ENCODE measurements at regions not wholly inside any gene's neighbourhood (a gene's known extent, or its start where the extent isn't known, plus 50 kb on each side); places are given as distances from the start of the nearest gene placed in this dataset.
"Not testable (repeated sequence)": the region's sequence is repeated elsewhere in the genome, so short reads cannot be mapped to it uniquely, and the experiment has no call there.

GRCh38 chr5:113703266-113703665, 189.8 kb downstream of the YTHDC2 start:
- CTCF ChIA-PET = no interaction called here
- Mint-ChIP-seq H3K9me3 (ENCODE audit: unreplicated experiment) (no peaks in the 10 kb centered on the region), H3K36me3 (ENCODE audit: insufficient read depth, unreplicated experiment) (no peaks in the 10 kb centered on the region), H3K27me3 (ENCODE audit: insufficient read depth, unreplicated experiment) (no peaks in the 10 kb centered on the region), H3K4me3 (ENCODE audit: unreplicated experiment) (no peak overlapping the region), H3K4me1 (ENCODE audit: low read depth, unreplicated experiment) (no peaks in the 10 kb centered on the region), H3K27ac (ENCODE audit: unreplicated experiment) (no peak overlapping the region)
- Histone ChIP-seq H3K36me3 (ENCODE audit: control insufficient read depth, insufficient read depth, low read length) (no peaks in the 10 kb centered on the region), H3K4me1 (no peaks in the 10 kb centered on the region), H3K27me3 (replicated peaks; ENCODE audit: control insufficient read depth, insufficient read depth, low read length) (no peaks in the 10 kb centered on the region), H3K4me3 (ENCODE audit: low read depth, low read length) (no peak overlapping the region), H3K9me3 (0 out of 2 replicates have a peak, but pooled peaks cover 4% of the 10 kb centered on the region)
- POLR2A ChIA-PET = no interaction called here
- no TSS peak for BruUV-seq (replicated peaks)
- TF ChIP-seq CTCF (IDR thresholded peaks at IDR 0.05; ENCODE audit: insufficient read depth in 1 of 2, low read depth in 1 of 2, low read length in 1 of 2, severe bottlenecking in 1 of 2, unreplicated experiment in 1 of 2) = no peak
- no peak for DNase-seq
- intact Hi-C loops (cut with micrococcal nuclease; ENCODE audit: unreplicated experiment) = no loop called here

- no peaks in the 10 kb centered on the region for H3K4me1 ChIP-seq
- no peaks in the 10 kb centered on the region for H3K36me3 ChIP-seq (ENCODE audit: control insufficient read depth, insufficient read depth, low read length)
- no peak for TF ChIP-seq CTCF (IDR thresholded peaks at IDR 0.05; ENCODE audit: insufficient read depth in 1 of 2, low read depth in 1 of 2, low read length in 1 of 2, severe bottlenecking in 1 of 2, unreplicated experiment in 1 of 2)
- no peaks in the 10 kb centered on the region for H3K27me3 ChIP-seq (replicated peaks; ENCODE audit: control insufficient read depth, insufficient read depth, low read length)
- ChIA-PET POLR2A (no interaction called here), CTCF (no interaction called here)
- H3K4me1 Mint-ChIP-seq (ENCODE audit: low read depth, unreplicated experiment) = no peaks in the 10 kb centered on the region
- intact Hi-C loops (cut with micrococcal nuclease; ENCODE audit: unreplicated experiment) = no loop called here
- no TSS peak for BruUV-seq (replicated peaks)
- no peak overlapping the region for H3K4me3 Mint-ChIP-seq (ENCODE audit: unreplicated experiment)
- no peak overlapping the region for H3K27ac Mint-ChIP-seq (ENCODE audit: unreplicated experiment)
- DNase-seq = no peak
- H3K36me3 Mint-ChIP-seq (ENCODE audit: insufficient read depth, unreplicated experiment) = no peaks in the 10 kb centered on the region
- no peaks in the 10 kb centered on the region for H3K9me3 Mint-ChIP-seq (ENCODE audit: unreplicated experiment)
- H3K4me3 ChIP-seq (ENCODE audit: low read depth, low read length) = no peak overlapping the region
- H3K9me3 ChIP-seq = no peaks in the 10 kb centered on the region
- H3K27me3 Mint-ChIP-seq (ENCODE audit: insufficient read depth, unreplicated experiment) = no peaks in the 10 kb centered on the region
These were observed 192.2 kb downstream of the YTHDC2 start for GRCh38 chr5:113705657-113706056.

GRCh38 chr5:113713051-113713450, 199.6 kb downstream of the YTHDC2 start:
- H3K36me3 ChIP-seq (ENCODE audit: control insufficient read depth, insufficient read depth, low read length) = no peaks in the 10 kb centered on the region
- DNase-seq = no peak
- Mint-ChIP-seq H3K27me3 (ENCODE audit: insufficient read depth, unreplicated experiment) (no peaks in the 10 kb centered on the region), H3K27ac (ENCODE audit: unreplicated experiment) (no peak overlapping the region), H3K4me3 (ENCODE audit: unreplicated experiment) (no peak overlapping the region), H3K9me3 (ENCODE audit: unreplicated experiment) (peaks cover 10% of the 10 kb centered on the region), H3K36me3 (ENCODE audit: insufficient read depth, unreplicated experiment) (no peaks in the 10 kb centered on the region), H3K4me1 (ENCODE audit: low read depth, unreplicated experiment) (no peaks in the 10 kb centered on the region)
- ChIA-PET CTCF (no interaction called here), POLR2A (no interaction called here)
- H3K4me3 ChIP-seq (ENCODE audit: low read depth, low read length) = no peak overlapping the region
- H3K27me3 ChIP-seq (replicated peaks; ENCODE audit: control insufficient read depth, insufficient read depth, low read length) = no peaks in the 10 kb centered on the region
- TF ChIP-seq CTCF (IDR thresholded peaks at IDR 0.05; ENCODE audit: insufficient read depth in 1 of 2, low read depth in 1 of 2, low read length in 1 of 2, severe bottlenecking in 1 of 2, unreplicated experiment in 1 of 2) = no peak
- no TSS peak for BruUV-seq (replicated peaks)
- intact Hi-C loops (cut with micrococcal nuclease; ENCODE audit: unreplicated experiment) = no loop called here
- H3K9me3 ChIP-seq = peaks cover 7% of the 10 kb centered on the region; the same call in 1 of the 2 replicates
- H3K4me1 ChIP-seq = no peaks in the 10 kb centered on the region

- H3K36me3 ChIP-seq (ENCODE audit: control insufficient read depth, insufficient read depth, low read length); H3K4me1 ChIP-seq; CTCF ChIA-PET; BruUV-seq (replicated peaks); H3K4me3 Mint-ChIP-seq (ENCODE audit: unreplicated experiment); DNase-seq; H3K9me3 ChIP-seq; POLR2A ChIA-PET; intact Hi-C loops (cut with micrococcal nuclease; ENCODE audit: unreplicated experiment); H3K9me3 Mint-ChIP-seq (ENCODE audit: unreplicated experiment); H3K4me3 ChIP-seq (ENCODE audit: low read depth, low read length); H3K36me3 Mint-ChIP-seq (ENCODE audit: insufficient read depth, unreplicated experiment); H3K27me3 ChIP-seq (replicated peaks; ENCODE audit: control insufficient read depth, insufficient read depth, low read length); H3K27me3 Mint-ChIP-seq (ENCODE audit: insufficient read depth, unreplicated experiment); H3K27ac Mint-ChIP-seq (ENCODE audit: unreplicated experiment); H3K4me1 Mint-ChIP-seq (ENCODE audit: low read depth, unreplicated experiment): not testable (repeated sequence)
These were observed 202.4 kb downstream of the YTHDC2 start for GRCh38 chr5:113715921-113716320.
